SU-DHL-6 (cell line): ENCODE measurements at regions not wholly inside any gene's neighbourhood (a gene's known extent, or its start where the extent isn't known, plus 50 kb on each side); places are given as distances from the start of the nearest gene placed in this dataset.

ENCODE experiments used
- EZH2phosphoT487 ChIP-seq: fragments of 200-600 bp; sonication (generic), shearing (Covaris generic); conservative IDR thresholded peaks from 2 replicates; pipeline ENCODE4 v1.6.1; 2018; ENCODE audit warnings: mild to moderate bottlenecking, antibody characterized with exemption, low read length, moderate library complexity, mixed read lengths
- TF ChIP-seq, protein P1 (sequence below): fragments of 200-600 bp; sonication (generic); IDR thresholded peaks from one replicate; pipeline ENCODE4 v1.5.1; 2017; ENCODE audit warnings: antibody characterized with exemption, mild to moderate bottlenecking, low read length, moderate library complexity; ENCODE audit not compliant: insufficient read depth, poor library complexity, severe bottlenecking

DNA sequence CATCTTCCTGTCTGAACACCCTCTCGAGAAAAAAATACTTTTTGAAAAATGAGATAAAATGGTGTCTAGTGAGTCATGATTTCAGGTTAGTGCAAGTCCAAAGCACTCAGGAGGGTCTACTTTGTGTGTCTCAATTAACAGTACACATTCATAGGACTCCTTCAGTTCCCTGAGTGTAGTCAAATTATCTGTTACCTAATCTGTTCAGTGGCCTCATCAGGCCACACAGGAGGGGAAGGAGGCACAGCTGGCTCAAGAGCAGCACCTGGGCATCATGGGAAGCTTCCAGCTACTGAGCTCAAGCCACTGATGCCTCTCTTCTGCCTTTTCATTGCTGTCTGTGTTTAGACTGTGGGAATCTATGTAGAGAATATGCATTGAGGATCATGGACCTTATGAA is 341.4 kb upstream of the SGO1 start:
- TF ChIP-seq, protein P1, sequence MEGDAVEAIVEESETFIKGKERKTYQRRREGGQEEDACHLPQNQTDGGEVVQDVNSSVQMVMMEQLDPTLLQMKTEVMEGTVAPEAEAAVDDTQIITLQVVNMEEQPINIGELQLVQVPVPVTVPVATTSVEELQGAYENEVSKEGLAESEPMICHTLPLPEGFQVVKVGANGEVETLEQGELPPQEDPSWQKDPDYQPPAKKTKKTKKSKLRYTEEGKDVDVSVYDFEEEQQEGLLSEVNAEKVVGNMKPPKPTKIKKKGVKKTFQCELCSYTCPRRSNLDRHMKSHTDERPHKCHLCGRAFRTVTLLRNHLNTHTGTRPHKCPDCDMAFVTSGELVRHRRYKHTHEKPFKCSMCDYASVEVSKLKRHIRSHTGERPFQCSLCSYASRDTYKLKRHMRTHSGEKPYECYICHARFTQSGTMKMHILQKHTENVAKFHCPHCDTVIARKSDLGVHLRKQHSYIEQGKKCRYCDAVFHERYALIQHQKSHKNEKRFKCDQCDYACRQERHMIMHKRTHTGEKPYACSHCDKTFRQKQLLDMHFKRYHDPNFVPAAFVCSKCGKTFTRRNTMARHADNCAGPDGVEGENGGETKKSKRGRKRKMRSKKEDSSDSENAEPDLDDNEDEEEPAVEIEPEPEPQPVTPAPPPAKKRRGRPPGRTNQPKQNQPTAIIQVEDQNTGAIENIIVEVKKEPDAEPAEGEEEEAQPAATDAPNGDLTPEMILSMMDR, result no peak
- no peak for TF ChIP-seq EZH2phosphoT487
